ENCODE measurements at regions not wholly inside any gene's neighbourhood (a gene's known extent, or its start where the extent isn't known, plus 50 kb on each side); places are given as distances from the start of the nearest gene placed in this dataset.

- Histone ChIP-seq H3K27ac (ENCODE audit: low read depth, low read length, poor library complexity, severe bottlenecking) (no peak overlapping the region), H3K27me3 (replicated peaks; ENCODE audit: insufficient read depth, low read depth, low read length, poor library complexity) (no peaks in the 10 kb centered on the region), H3K36me3 (ENCODE audit: insufficient read depth, low read length, poor library complexity, severe bottlenecking) (no peaks in the 10 kb centered on the region), H3K4me3 (ENCODE audit: low read depth, low read length, poor library complexity, severe bottlenecking) (no peak overlapping the region), H3K9me3 (ENCODE audit: low read depth, low read length, poor library complexity, severe bottlenecking) (no peaks in the 10 kb centered on the region), H3K4me1 (ENCODE audit: insufficient read depth, low read length, poor library complexity, severe bottlenecking) (no peaks in the 10 kb centered on the region)
- intact Hi-C loops (cut with micrococcal nuclease; ENCODE audit: unreplicated experiment), result loop anchor here (1.0 kb wide), 1 partner anchor 76 kb away; no protein-coding TSS in a partner anchor
- DNase-seq (ENCODE audit: low spot score), result peak; percentile 49
- BruUV-seq (replicated peaks), result no TSS peak
- ChIA-PET CTCF (interaction anchor here (0.9 kb wide), 1 partner anchor 85 kb away, joined by 5 read pairs; no protein-coding TSS in a partner anchor), POLR2A (ENCODE audit: low non-redundant PET) (no interaction called here)
- no peak for TF ChIP-seq EZH2 (IDR thresholded peaks at IDR 0.05; ENCODE audit: borderline replicate concordance, low read depth, low read length, poor library complexity, severe bottlenecking)
- peak; percentile 76 for TF ChIP-seq CTCF (conservative IDR thresholded peaks at IDR 0.05; ENCODE audit: low read depth, low read length)
Observed at GRCh38 chr15:45790325-45790943, 155.6 kb downstream of the SQOR start.

DNA sequence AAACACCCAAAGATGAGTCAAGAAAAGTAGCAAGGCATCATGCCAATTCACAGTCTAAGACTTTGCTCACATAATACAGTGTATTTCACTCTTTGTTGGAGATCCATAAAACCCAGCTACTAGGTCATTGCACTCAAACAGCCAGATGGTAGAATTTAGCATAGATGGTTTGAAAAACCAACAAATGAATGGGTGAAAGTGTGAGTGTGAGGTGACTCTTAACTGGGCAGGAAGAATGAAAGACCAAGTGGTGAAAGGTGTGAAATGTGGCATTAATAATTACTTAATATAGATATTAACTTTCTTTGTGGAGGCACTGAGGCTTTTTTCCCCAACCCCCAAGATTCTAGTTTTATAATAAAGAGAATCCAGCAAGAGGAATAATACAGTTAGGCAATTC is 159.5 kb downstream of the SQOR start:
- no peaks in the 10 kb centered on the region for H3K9me3 ChIP-seq (ENCODE audit: low read depth, low read length, poor library complexity, severe bottlenecking)
- POLR2A ChIA-PET (ENCODE audit: low non-redundant PET), result no interaction called here
- no peak for DNase-seq (ENCODE audit: low spot score)
- TF ChIP-seq EZH2 (IDR thresholded peaks at IDR 0.05; ENCODE audit: borderline replicate concordance, low read depth, low read length, poor library complexity, severe bottlenecking) (no peak), CTCF (conservative IDR thresholded peaks at IDR 0.05; ENCODE audit: low read depth, low read length) (no peak)
- H3K27ac ChIP-seq (ENCODE audit: low read depth, low read length, poor library complexity, severe bottlenecking), result no peak overlapping the region
- BruUV-seq (replicated peaks), result no TSS peak
- H3K27me3 ChIP-seq (replicated peaks; ENCODE audit: insufficient read depth, low read depth, low read length, poor library complexity), result no peaks in the 10 kb centered on the region
- intact Hi-C loops (cut with micrococcal nuclease; ENCODE audit: unreplicated experiment), result no loop called here
- no peaks in the 10 kb centered on the region for H3K36me3 ChIP-seq (ENCODE audit: insufficient read depth, low read length, poor library complexity, severe bottlenecking)
- H3K4me3 ChIP-seq (ENCODE audit: low read depth, low read length, poor library complexity, severe bottlenecking), result no peak overlapping the region
- no peaks in the 10 kb centered on the region for H3K4me1 ChIP-seq (ENCODE audit: insufficient read depth, low read length, poor library complexity, severe bottlenecking)
- CTCF ChIA-PET, result no interaction called here

- CTCF ChIA-PET, result interaction anchor here (0.6 kb wide), 1 partner anchor 124 kb away, joined by 3 read pairs; no protein-coding TSS in a partner anchor
- H3K36me3 ChIP-seq (ENCODE audit: insufficient read depth, low read length, poor library complexity, severe bottlenecking), result no peaks in the 10 kb centered on the region
- intact Hi-C loops (cut with micrococcal nuclease; ENCODE audit: unreplicated experiment), result loop anchor here (5.0 kb wide), 2 partner anchors 297 to 517 kb away; no protein-coding TSS in a partner anchor
- no peaks in the 10 kb centered on the region for H3K4me1 ChIP-seq (ENCODE audit: insufficient read depth, low read length, poor library complexity, severe bottlenecking)
- H3K4me3 ChIP-seq (ENCODE audit: low read depth, low read length, poor library complexity, severe bottlenecking), result no peak overlapping the region
- no peak overlapping the region for H3K27ac ChIP-seq (ENCODE audit: low read depth, low read length, poor library complexity, severe bottlenecking)
- POLR2A ChIA-PET (ENCODE audit: low non-redundant PET), result no interaction called here
- no peaks in the 10 kb centered on the region for H3K27me3 ChIP-seq (replicated peaks; ENCODE audit: insufficient read depth, low read depth, low read length, poor library complexity)
- DNase-seq (ENCODE audit: low spot score), result no peak
- no peaks in the 10 kb centered on the region for H3K9me3 ChIP-seq (ENCODE audit: low read depth, low read length, poor library complexity, severe bottlenecking)
- BruUV-seq (replicated peaks), result no TSS peak
- TF ChIP-seq CTCF (conservative IDR thresholded peaks at IDR 0.05; ENCODE audit: low read depth, low read length) (no peak), EZH2 (IDR thresholded peaks at IDR 0.05; ENCODE audit: borderline replicate concordance, low read depth, low read length, poor library complexity, severe bottlenecking) (no peak)
Observed at GRCh38 chr15:45794712-45795439, 160.0 kb downstream of the SQOR start.
